ENCODE measurements at regions not wholly inside any gene's neighbourhood (a gene's known extent, or its start where the extent isn't known, plus 50 kb on each side); places are given as distances from the start of the nearest gene placed in this dataset.

GRCh38 chr4:125781651-125782050 is 466.9 kb downstream of the FAT4 start:
- H3K36me3 Mint-ChIP-seq: no peaks in the 10 kb centered on the region
- H3K4me1 Mint-ChIP-seq: peaks cover 11% of the 10 kb centered on the region
- H3K4me3 Mint-ChIP-seq: no peak overlapping the region
- H3K9me3 Mint-ChIP-seq: peaks cover 14% of the 10 kb centered on the region
- TF ChIP-seq CTCF (IDR thresholded peaks at IDR 0.05; ENCODE audit: unreplicated experiment): no peak
- H3K27me3 Mint-ChIP-seq (ENCODE audit: low read depth): peaks cover 6% of the 10 kb centered on the region
- no peak overlapping the region for H3K27ac Mint-ChIP-seq
- DNase-seq (ENCODE audit: low spot score in 2 of 2, unreplicated experiment in 2 of 2): no peak

- no peak for DNase-seq (ENCODE audit: low spot score in 2 of 2, unreplicated experiment in 2 of 2)
- Mint-ChIP-seq H3K4me3 (no peak overlapping the region), H3K4me1 (peaks cover 11% of the 10 kb centered on the region), H3K27ac (no peak overlapping the region), H3K36me3 (no peaks in the 10 kb centered on the region), H3K27me3 (ENCODE audit: low read depth) (peaks cover 2% of the 10 kb centered on the region), H3K9me3 (no peaks in the 10 kb centered on the region)
- no peak for TF ChIP-seq CTCF (IDR thresholded peaks at IDR 0.05; ENCODE audit: unreplicated experiment)
Observed at GRCh38 chr4:125784741-125785140, 470.0 kb downstream of the FAT4 start.

DNA sequence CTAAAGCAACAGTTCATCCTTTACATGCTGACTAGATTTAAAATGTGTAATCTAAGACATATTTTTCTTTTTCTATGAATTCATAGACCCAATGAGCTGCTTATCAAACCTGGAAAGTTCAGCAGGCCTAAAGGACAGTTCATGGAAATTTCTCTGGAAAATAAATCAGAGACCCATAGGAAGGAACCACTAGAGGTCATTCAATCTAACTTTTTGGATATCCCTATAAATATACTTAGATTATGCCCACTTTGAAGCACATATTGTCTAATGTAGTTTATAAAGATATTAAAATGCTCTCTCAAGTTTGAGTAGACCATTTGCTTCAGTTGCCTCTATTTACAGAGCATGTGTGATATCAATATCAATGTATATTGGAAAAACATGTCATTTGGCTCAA is 473.0 kb downstream of the FAT4 start:
- Mint-ChIP-seq H3K27ac (no peak overlapping the region), H3K4me3 (no peak overlapping the region), H3K36me3 (no peaks in the 10 kb centered on the region), H3K27me3 (ENCODE audit: low read depth) (no peaks in the 10 kb centered on the region), H3K4me1 (peaks cover 2% of the 10 kb centered on the region), H3K9me3 (no peaks in the 10 kb centered on the region)
- no peak for DNase-seq (ENCODE audit: low spot score in 2 of 2, unreplicated experiment in 2 of 2)
- no peak for TF ChIP-seq CTCF (IDR thresholded peaks at IDR 0.05; ENCODE audit: unreplicated experiment)

GRCh38 chr4:125789023-125789422 is 474.3 kb downstream of the FAT4 start:
- Mint-ChIP-seq H3K4me1 (no peaks in the 10 kb centered on the region), H3K9me3 (peaks cover 3% of the 10 kb centered on the region), H3K4me3 (no peak overlapping the region), H3K27ac (no peak overlapping the region), H3K36me3 (no peaks in the 10 kb centered on the region), H3K27me3 (ENCODE audit: low read depth) (no peaks in the 10 kb centered on the region)
- TF ChIP-seq CTCF (IDR thresholded peaks at IDR 0.05; ENCODE audit: unreplicated experiment): no peak
- no peak for DNase-seq (ENCODE audit: low spot score in 2 of 2, unreplicated experiment in 2 of 2)

DNA sequence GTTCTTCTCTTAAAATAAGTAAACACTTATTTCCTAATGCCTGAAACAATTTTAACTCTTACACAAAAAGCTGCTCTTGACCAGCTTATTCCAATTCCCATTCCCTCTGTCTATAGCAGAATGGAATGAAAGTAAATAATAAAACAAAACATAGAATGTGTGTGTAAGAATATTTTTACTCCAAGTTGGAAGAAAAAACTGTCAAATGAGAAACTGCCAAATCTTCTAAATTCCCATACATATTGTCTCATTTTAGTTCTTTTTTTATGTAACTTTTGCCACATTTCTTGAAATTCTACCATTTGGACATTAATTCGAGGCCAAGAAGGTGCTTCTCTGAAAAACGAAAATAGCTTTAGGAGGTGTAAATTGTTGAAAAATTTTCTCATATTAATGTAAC is 477.1 kb downstream of the FAT4 start:
- Mint-ChIP-seq H3K27ac (no peak overlapping the region), H3K4me1 (no peaks in the 10 kb centered on the region), H3K9me3 (peaks cover 6% of the 10 kb centered on the region), H3K27me3 (ENCODE audit: low read depth) (no peaks in the 10 kb centered on the region), H3K4me3 (no peak overlapping the region), H3K36me3 (no peaks in the 10 kb centered on the region)
- DNase-seq (ENCODE audit: low spot score in 2 of 2, unreplicated experiment in 2 of 2): no peak
- TF ChIP-seq CTCF (IDR thresholded peaks at IDR 0.05; ENCODE audit: unreplicated experiment): no peak

DNA sequence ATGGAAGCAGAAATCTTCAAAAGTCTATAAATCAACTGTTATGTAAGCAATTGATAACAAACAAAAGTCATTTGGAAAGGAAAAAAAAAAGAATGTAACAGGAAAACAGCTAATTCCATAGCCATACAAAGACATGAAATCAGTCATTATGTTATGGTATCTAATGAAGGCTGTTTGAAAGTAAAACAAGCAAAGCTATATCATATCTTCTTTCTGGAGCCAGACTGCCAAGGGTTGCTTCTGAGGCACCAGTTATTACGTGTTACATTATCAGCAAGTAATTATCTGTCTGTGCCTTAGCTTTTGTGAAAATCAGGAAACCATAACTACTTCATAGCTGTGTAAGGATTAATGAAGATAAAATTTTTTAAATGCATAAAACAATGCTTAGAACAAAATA is 480.2 kb downstream of the FAT4 start:
- H3K27me3 Mint-ChIP-seq (ENCODE audit: low read depth): no peaks in the 10 kb centered on the region
- H3K9me3 Mint-ChIP-seq: peaks cover 6% of the 10 kb centered on the region
- no peaks in the 10 kb centered on the region for H3K36me3 Mint-ChIP-seq
- no peak for DNase-seq (ENCODE audit: low spot score in 2 of 2, unreplicated experiment in 2 of 2)
- H3K27ac Mint-ChIP-seq: no peak overlapping the region
- H3K4me3 Mint-ChIP-seq: no peak overlapping the region
- no peak for TF ChIP-seq CTCF (IDR thresholded peaks at IDR 0.05; ENCODE audit: unreplicated experiment)
- no peaks in the 10 kb centered on the region for H3K4me1 Mint-ChIP-seq
